Peyer's patch (tissue), 4 donors: ENCODE measurements at regions not wholly inside any gene's neighbourhood (a gene's known extent, or its start where the extent isn't known, plus 50 kb on each side); places are given as distances from the start of the nearest gene placed in this dataset.

Experiments used
- DNase-seq, 3 donors: peaks; one replicate each; pipeline ENCODE4 v3.0.0-alpha.2; 2017 to 2019
- H3K27ac ChIP-seq, 4 donors: fragments of 200-600 bp; sonication (generic); one replicate each; pipeline ENCODE4 v1.5.1; 2016 to 2019
- H3K27me3 ChIP-seq, 2 donors: fragments of 200-600 bp; sonication (generic); one replicate each; pipeline ENCODE4 v1.5.1; 2019
- H3K36me3 ChIP-seq, 3 donors: fragments of 200-600 bp; sonication (generic); one replicate each; pipeline ENCODE4 v1.5.1; 2016 to 2019
- H3K4me1 ChIP-seq, 4 donors: fragments of 200-600 bp; sonication (generic); one replicate each; pipeline ENCODE4 v1.5.1; 2016 to 2019
- H3K4me3 ChIP-seq, 4 donors: fragments of 200-600 bp; sonication (generic); 1 replicate in 3 of 4; 2 replicates in 1 of 4; pipeline ENCODE4 v1.5.1; 2016 to 2019; ENCODE audit warnings: mild to moderate bottlenecking in 1 of 4
- H3K9me3 ChIP-seq, 4 donors: fragments of 200-600 bp; sonication (generic); one replicate each; pipeline ENCODE4 v1.5.1; 2016 to 2019; ENCODE audit warnings: mild to moderate bottlenecking in 1 of 4
- POLR2A ChIP-seq, 2 donors: fragments of 450-650 bp; IDR thresholded peaks; one replicate each; pipeline ENCODE4 v1.5.1; 2017; ENCODE audit warnings: antibody characterized with exemption in 2 of 2, mild to moderate bottlenecking in 2 of 2, moderate library complexity in 2 of 2
- TF ChIP-seq, protein P1 (sequence below), 6 experiments: fragments of 450-650 bp in 4 of 6; fragments of 200-600 bp in 2 of 6; sonication (generic) in 1 of 6; IDR thresholded peaks; one replicate each; pipeline ENCODE4 v1.5.1; 2017 to 2019; ENCODE audit warnings: antibody characterized with exemption in 6 of 6, mild to moderate bottlenecking in 3 of 6, moderate library complexity in 1 of 6

DNA sequence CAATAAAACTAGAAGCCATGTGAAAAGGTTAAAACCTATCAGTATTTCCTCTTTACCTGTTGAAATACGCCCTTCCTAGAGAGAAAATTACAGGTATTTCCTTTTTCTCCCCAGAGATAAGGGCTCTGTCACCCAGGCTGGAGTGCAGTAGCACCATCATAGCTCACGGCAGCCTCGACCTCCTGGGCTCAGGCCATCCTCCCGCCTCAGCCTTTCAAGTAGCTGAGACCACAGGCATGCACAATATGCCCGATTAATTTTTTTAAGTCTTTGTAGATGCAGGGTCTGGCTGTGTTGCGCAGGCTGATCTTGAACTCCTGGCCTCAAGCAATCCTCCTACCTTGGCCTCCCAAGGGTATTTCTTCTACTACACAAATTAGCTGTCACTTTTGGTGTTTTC is 154.4 kb downstream of the HNRNPD start:
- Histone ChIP-seq H3K4me3 (no peak overlapping the region), H3K36me3 (no peaks in the 10 kb centered on the region), H3K4me1 (peaks cover 0 to 3% (median 0%) of the 10 kb centered on the region in 4 donors), H3K27me3 (no peaks in the 10 kb centered on the region), H3K9me3 (no peaks in the 10 kb centered on the region), H3K27ac (no peak overlapping the region)
- TF ChIP-seq, protein P1, sequence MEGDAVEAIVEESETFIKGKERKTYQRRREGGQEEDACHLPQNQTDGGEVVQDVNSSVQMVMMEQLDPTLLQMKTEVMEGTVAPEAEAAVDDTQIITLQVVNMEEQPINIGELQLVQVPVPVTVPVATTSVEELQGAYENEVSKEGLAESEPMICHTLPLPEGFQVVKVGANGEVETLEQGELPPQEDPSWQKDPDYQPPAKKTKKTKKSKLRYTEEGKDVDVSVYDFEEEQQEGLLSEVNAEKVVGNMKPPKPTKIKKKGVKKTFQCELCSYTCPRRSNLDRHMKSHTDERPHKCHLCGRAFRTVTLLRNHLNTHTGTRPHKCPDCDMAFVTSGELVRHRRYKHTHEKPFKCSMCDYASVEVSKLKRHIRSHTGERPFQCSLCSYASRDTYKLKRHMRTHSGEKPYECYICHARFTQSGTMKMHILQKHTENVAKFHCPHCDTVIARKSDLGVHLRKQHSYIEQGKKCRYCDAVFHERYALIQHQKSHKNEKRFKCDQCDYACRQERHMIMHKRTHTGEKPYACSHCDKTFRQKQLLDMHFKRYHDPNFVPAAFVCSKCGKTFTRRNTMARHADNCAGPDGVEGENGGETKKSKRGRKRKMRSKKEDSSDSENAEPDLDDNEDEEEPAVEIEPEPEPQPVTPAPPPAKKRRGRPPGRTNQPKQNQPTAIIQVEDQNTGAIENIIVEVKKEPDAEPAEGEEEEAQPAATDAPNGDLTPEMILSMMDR (IDR thresholded peaks at IDR 0.05), result no peak
- TF ChIP-seq POLR2A (IDR thresholded peaks at IDR 0.05), result no peak
- no peak for DNase-seq

DNA sequence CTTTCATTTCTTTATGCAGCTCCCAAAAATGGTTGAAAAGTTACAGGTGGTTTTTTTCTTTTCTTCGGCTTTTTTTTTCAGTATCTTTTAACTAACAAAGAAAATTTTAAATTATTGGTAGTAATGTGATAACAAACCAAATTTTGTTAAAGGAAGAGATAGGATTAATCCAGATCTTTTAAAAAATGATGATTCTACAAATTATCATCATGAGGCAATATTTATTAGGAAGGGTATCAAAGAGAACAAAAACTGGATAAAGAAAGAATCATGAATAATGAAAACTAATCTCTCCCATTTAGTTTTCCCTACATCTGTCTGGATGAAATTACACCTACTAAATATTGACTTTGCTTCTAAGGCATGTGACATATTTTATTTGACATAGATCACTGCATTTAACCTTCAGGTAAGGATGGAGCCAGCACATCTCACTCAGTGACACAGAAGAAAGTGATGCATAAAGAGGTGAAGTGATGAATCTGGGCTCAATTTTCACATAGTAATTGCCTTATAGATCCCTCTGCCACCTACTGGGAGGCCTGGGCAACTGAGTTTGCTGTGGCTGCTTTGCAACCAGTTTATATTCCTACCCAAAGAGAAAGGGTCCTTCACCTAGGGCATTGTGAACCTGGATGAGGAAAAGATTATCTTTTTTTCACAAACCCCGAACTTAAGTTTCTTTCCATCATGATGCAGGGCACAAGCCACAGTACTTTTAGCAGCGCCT is 155.6 kb downstream of the HNRNPD start:
- H3K27me3 ChIP-seq, result no peaks in the 10 kb centered on the region
- no peaks in the 10 kb centered on the region for H3K9me3 ChIP-seq
- no peak overlapping the region for H3K4me3 ChIP-seq
- DNase-seq, result no peak
- H3K36me3 ChIP-seq, result no peaks in the 10 kb centered on the region
- no peak overlapping the region for H3K27ac ChIP-seq
- no peak for TF ChIP-seq POLR2A (IDR thresholded peaks at IDR 0.05)
- TF ChIP-seq, protein P1 (IDR thresholded peaks at IDR 0.05), result peak in 3 of 6 experiments; percentile 10 to 12 (median 11)
- H3K4me1 ChIP-seq, result no peaks in the 10 kb centered on the region

DNA sequence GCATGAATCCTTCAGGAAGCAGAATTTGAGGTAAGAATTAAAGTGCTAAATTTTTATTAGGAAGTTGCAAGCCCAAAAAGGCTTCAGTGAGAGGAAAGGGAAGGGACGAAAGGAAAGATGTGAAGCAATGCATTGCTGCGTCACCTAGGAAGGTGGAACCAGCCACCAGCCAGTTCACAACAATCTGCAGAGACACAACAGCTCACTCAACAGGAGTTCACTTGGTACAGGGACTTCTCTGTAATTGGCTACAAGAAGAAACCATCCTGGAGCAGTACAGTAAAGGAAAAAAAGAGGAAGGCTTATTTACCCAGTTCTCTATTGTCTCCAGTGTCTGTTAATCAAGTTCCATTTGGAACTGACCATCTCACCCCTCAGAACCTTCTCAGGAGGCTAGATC is 157.6 kb downstream of the HNRNPD start:
- Histone ChIP-seq H3K27ac (no peak overlapping the region), H3K27me3 (no peaks in the 10 kb centered on the region), H3K4me3 (no peak overlapping the region), H3K9me3 (no peaks in the 10 kb centered on the region), H3K4me1 (no peaks in the 10 kb centered on the region), H3K36me3 (no peaks in the 10 kb centered on the region)
- TF ChIP-seq POLR2A (IDR thresholded peaks at IDR 0.05), result no peak
- TF ChIP-seq, protein P1 (IDR thresholded peaks at IDR 0.05), result no peak
- DNase-seq, result no peak

DNA sequence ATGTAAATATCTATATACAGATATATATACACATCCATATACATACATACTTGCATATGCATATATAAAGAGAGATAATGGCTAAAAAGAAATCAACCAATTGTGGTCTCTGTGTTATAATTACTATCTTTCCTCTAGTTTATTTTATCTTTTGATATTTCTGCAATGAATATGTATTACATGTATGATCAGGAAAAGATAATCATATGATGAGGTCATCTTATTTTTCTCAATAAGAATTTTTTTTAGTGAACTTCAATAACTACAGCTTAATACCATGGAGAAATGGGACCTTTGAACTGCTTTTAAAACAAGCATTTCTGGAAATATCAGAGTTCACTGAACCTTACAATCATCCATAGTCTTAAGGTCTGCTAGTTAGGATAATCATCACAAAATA is 158.0 kb downstream of the HNRNPD start:
- H3K4me1 ChIP-seq, result no peaks in the 10 kb centered on the region
- DNase-seq, result no peak

GRCh38 chr4:82215039-82215438 is 158.8 kb downstream of the HNRNPD start:
- Histone ChIP-seq H3K9me3 (no peaks in the 10 kb centered on the region), H3K4me3 (no peak overlapping the region), H3K36me3 (no peaks in the 10 kb centered on the region), H3K4me1 (no peaks in the 10 kb centered on the region), H3K27ac (no peak overlapping the region), H3K27me3 (no peaks in the 10 kb centered on the region)
- TF ChIP-seq POLR2A (IDR thresholded peaks at IDR 0.05), result no peak
- TF ChIP-seq, protein P1 (IDR thresholded peaks at IDR 0.05), result no peak
- no peak for DNase-seq

More for the DNA sequence above, 158.0 kb downstream of the HNRNPD start:
- Histone ChIP-seq H3K27me3 (no peaks in the 10 kb centered on the region), H3K36me3 (no peaks in the 10 kb centered on the region), H3K9me3 (no peaks in the 10 kb centered on the region), H3K27ac (no peak overlapping the region), H3K4me3 (no peak overlapping the region)
- TF ChIP-seq POLR2A (IDR thresholded peaks at IDR 0.05), result no peak
- TF ChIP-seq, protein P1 (IDR thresholded peaks at IDR 0.05), result no peak
